ENCODE measurements at regions not wholly inside any gene's neighbourhood (a gene's known extent, or its start where the extent isn't known, plus 50 kb on each side); places are given as distances from the start of the nearest gene placed in this dataset.

GRCh38 chr9:10835791-10836463 lies 223.1 kb upstream of the PTPRD start:
- TF ChIP-seq ZNF274 (IDR thresholded peaks at IDR 0.05; ENCODE audit: low read depth, low read length) (no peak), SUZ12 (IDR thresholded peaks at IDR 0.05; ENCODE audit: extremely low read depth, insufficient read depth, insufficient read length) (no peak), YY1 (IDR thresholded peaks at IDR 0.05; ENCODE audit: insufficient read depth, insufficient read length) (no peak)
